H1 (cell line): ENCODE measurements at regions not wholly inside any gene's neighbourhood (a gene's known extent, or its start where the extent isn't known, plus 50 kb on each side); places are given as distances from the start of the nearest gene placed in this dataset.

Source experiments
- BACH1 ChIP-seq: IDR thresholded peaks from 2 replicates; pipeline ENCODE4 v1.6.1; 2012; ENCODE audit warnings: low read length, improper control_type of control experiment
- CBX5 ChIP-seq: fragments of 300-800, 300-1000 bp; sonication (generic); IDR thresholded peaks from 2 replicates; pipeline ENCODE4 v1.7.1; 2016; ENCODE audit warnings: antibody characterized with exemption, low read length, low read depth
- CHD1 ChIP-seq: IDR thresholded peaks from 2 replicates; pipeline ENCODE4 v1.6.1; 2012; ENCODE audit warnings: low read depth, low read length, improper control_type of control experiment
- CREB1 ChIP-seq: IDR thresholded peaks from 2 replicates; pipeline ENCODE4 v1.6.1; 2012; ENCODE audit warnings: inconsistent platforms
- CTBP2 ChIP-seq: IDR thresholded peaks from 2 replicates; pipeline ENCODE4 v1.7.0; 2011; ENCODE audit warnings: borderline replicate concordance, mild to moderate bottlenecking, moderate library complexity, mixed read lengths, low read length; ENCODE audit not compliant: insufficient read depth, insufficient read length
- EP300 ChIP-seq, 2 experiments: IDR thresholded peaks; 1 replicate in 1 of 2; 2 replicates in 1 of 2; pipeline ENCODE4 v1.6.1; 2011 to 2012; ENCODE audit warnings: low read depth in 2 of 2, low read length in 2 of 2, mild to moderate bottlenecking in 2 of 2, borderline replicate concordance in 1 of 2, inconsistent platforms in 1 of 2, moderate library complexity in 1 of 2
- GTF2F1 ChIP-seq: IDR thresholded peaks from 2 replicates; pipeline ENCODE4 v1.6.1; 2012; ENCODE audit warnings: low read depth, low read length, improper control_type of control experiment, borderline replicate concordance
- HDAC2 ChIP-seq, 2 experiments: fragments of 300-600 bp in 1 of 2; sonication (generic) in 1 of 2; IDR thresholded peaks; 2 replicates each; pipeline ENCODE4 v1.6.1; 2011 to 2012; ENCODE audit warnings: low read depth in 2 of 2, low read length in 2 of 2, mild to moderate bottlenecking in 2 of 2, moderate library complexity in 2 of 2, borderline replicate concordance in 1 of 2, inconsistent platforms in 1 of 2
- KDM4A ChIP-seq: IDR thresholded peaks from one replicate; pipeline ENCODE4 v1.7.1; 2012; ENCODE audit warnings: low read depth, mild to moderate bottlenecking, moderate library complexity, low read length, inconsistent platforms; ENCODE audit not compliant: severe bottlenecking
- KDM5A ChIP-seq: fragments of 200-600 bp; IDR thresholded peaks from 2 replicates; pipeline ENCODE4 v1.7.1; 2012; ENCODE audit warnings: mild to moderate bottlenecking, low read length, inconsistent platforms, mixed read lengths
- MAFK ChIP-seq: IDR thresholded peaks from 2 replicates; pipeline ENCODE4 v1.6.1; 2012; ENCODE audit warnings: low read depth, mild to moderate bottlenecking, improper control_type of control experiment, low read length
- PHF8 ChIP-seq: fragments of 200-600 bp; sonication (generic); conservative IDR thresholded peaks from 2 replicates; pipeline ENCODE4 v1.7.1; 2012; ENCODE audit warnings: low read depth, mild to moderate bottlenecking, inconsistent platforms, low read length, moderate library complexity
- POLR2A ChIP-seq, 2 experiments: IDR thresholded peaks; 1 replicate in 1 of 2; 2 replicates in 1 of 2; pipeline ENCODE4 v1.6.1; 2011; ENCODE audit warnings: low read depth in 2 of 2, low read length in 2 of 2, mild to moderate bottlenecking in 2 of 2; ENCODE audit errors: control extremely low read depth in 1 of 2
- POLR2AphosphoS5 ChIP-seq: IDR thresholded peaks from 2 replicates; pipeline ENCODE4 v1.6.1; 2011; ENCODE audit warnings: low read depth, low read length
- RNF2 ChIP-seq: fragments of 200-900, 300-1000 bp; sonication (generic); IDR thresholded peaks from 2 replicates; pipeline ENCODE4 v1.7.1; 2016; ENCODE audit warnings: borderline replicate concordance, low read depth, mild to moderate bottlenecking, antibody characterized with exemption, low read length; ENCODE audit not compliant: poor library complexity, severe bottlenecking; ENCODE audit errors: missing control alignments
- SAP30 ChIP-seq: fragments of 300-600 bp; sonication (generic); IDR thresholded peaks from 2 replicates; pipeline ENCODE4 v1.7.1; 2012; ENCODE audit warnings: low read length, moderate library complexity, mild to moderate bottlenecking, inconsistent platforms; ENCODE audit not compliant: insufficient read depth, insufficient replicate concordance
- SIX5 ChIP-seq: IDR thresholded peaks from 2 replicates; pipeline ENCODE4 v1.6.1; 2011; ENCODE audit warnings: mild to moderate bottlenecking, low read depth, low read length
- SP4 ChIP-seq: IDR thresholded peaks from 2 replicates; pipeline ENCODE4 v1.6.1; 2012; ENCODE audit warnings: low read length, inconsistent platforms
- SUZ12 ChIP-seq: fragments of 200-600 bp; sonication (generic); IDR thresholded peaks from 2 replicates; pipeline ENCODE4 v1.6.1; 2012; ENCODE audit warnings: mild to moderate bottlenecking, inconsistent platforms, low read length, moderate library complexity, mixed read lengths
- TAF1 ChIP-seq: IDR thresholded peaks from 2 replicates; pipeline ENCODE4 v1.6.1; 2011; ENCODE audit warnings: mild to moderate bottlenecking, low read depth, low read length
- TCF12 ChIP-seq: IDR thresholded peaks from 2 replicates; pipeline ENCODE4 v1.6.1; 2011; ENCODE audit warnings: low read depth, mild to moderate bottlenecking, low read length
- ZNF274 ChIP-seq: IDR thresholded peaks from 2 replicates; pipeline ENCODE4 v1.7.0; 2012; ENCODE audit warnings: low read length, borderline replicate concordance; ENCODE audit errors: extremely low read depth
- TF ChIP-seq, protein P1 (sequence below): IDR thresholded peaks from 2 replicates; pipeline ENCODE4 v1.6.1; 2011; ENCODE audit warnings: low read length, improper control_type of control experiment

DNA sequence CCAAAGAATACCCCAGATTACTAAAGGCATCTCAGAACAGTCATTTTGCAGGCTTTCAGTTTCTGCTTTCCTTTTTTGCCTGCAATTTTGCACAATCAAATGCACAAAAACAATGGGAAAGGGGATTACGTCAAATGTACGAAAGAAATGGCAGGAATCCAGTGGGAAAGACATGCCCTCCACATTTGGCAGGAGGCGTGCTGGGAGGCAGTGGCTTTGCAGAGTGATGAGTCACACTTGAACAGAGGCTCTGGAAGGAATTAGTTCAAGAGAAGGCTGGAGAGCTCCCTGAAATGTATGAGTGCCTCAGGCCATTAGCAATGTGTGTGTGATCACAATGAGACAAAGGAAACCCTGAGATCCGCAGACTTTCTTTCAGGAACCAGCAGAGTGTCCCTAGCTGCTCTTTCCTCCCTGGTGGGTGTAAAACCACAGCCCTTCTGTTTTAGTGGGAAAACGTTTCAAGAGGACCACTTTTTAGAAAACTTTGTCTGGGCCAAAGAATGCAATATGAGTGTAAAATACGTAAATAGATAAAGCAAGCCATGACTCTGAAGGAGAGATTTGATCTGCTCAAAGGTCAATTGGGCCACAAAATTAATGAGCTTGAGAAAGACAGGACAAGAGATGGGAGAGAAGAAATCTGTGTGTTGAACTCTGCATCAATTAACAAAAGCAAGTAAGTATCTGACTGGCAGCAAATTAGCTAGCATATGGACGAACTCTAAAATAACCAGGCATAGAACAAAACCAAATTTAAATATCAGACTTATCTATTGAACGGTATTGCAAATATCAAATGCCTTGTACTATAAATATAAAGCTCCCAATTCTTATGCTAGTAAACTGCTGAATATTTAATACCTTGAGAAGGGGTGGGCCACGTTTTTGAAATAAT lies 155.4 kb upstream of the PDE3A start (continued):
- TF ChIP-seq RNF2 (no peak), ZNF274 (no peak), SAP30 (no peak), POLR2AphosphoS5 (no peak), KDM5A (no peak), MAFK (peak; percentile 79), SIX5 (no peak), CBX5 (no peak), CREB1 (no peak; the same call in 1 of the 2 replicates), HDAC2 (IDR thresholded peaks at IDR 0.05; ENCODE audit: borderline replicate concordance in 1 of 2, low read depth in 2 of 2, low read length in 2 of 2) (no peak; a peak in 1 of 4 replicates), BACH1 (peak; percentile 86), TAF1 (peak; percentile 45; the same call in 1 of the 2 replicates), PHF8 (no peak), SP4 (no peak), GTF2F1 (no peak), SUZ12 (no peak), KDM4A (no peak), EP300 (IDR thresholded peaks at IDR 0.05; ENCODE audit: borderline replicate concordance in 1 of 2, low read depth in 2 of 2, low read length in 2 of 2) (no peak), CHD1 (no peak), TCF12 (0 out of 2 replicates have a peak, but pooled peaks have one; percentile 26), CTBP2 (no peak), POLR2A (IDR thresholded peaks at IDR 0.05; ENCODE audit: control extremely low read depth in 1 of 2, low read depth in 2 of 2, low read length in 2 of 2) (no peak)
- TF ChIP-seq, protein P1, sequence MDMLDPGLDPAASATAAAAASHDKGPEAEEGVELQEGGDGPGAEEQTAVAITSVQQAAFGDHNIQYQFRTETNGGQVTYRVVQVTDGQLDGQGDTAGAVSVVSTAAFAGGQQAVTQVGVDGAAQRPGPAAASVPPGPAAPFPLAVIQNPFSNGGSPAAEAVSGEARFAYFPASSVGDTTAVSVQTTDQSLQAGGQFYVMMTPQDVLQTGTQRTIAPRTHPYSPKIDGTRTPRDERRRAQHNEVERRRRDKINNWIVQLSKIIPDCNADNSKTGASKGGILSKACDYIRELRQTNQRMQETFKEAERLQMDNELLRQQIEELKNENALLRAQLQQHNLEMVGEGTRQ = no peak
